Left ventricle myocardium inferior (tissue), 1 donor: ENCODE measurements at regions not wholly inside any gene's neighbourhood (a gene's known extent, or its start where the extent isn't known, plus 50 kb on each side); places are given as distances from the start of the nearest gene placed in this dataset.
"Not testable (repeated sequence)": the region's sequence is repeated elsewhere in the genome, so short reads cannot be mapped to it uniquely, and the experiment has no call there.

ENCODE experiments used
- DNase-seq: peaks from one replicate; pipeline ENCODE4 v3.0.0-alpha.2; 2020
- H3K27ac ChIP-seq: fragments of 200-600 bp; replicated peaks from 2 replicates; pipeline ENCODE4 v1.8.0; 2021
- H3K27me3 ChIP-seq: fragments of 200-600 bp; 2 replicates; pipeline ENCODE4 v1.8.0; 2021; ENCODE audit warnings: low read depth
- H3K36me3 ChIP-seq: fragments of 200-600 bp; 2 replicates; pipeline ENCODE4 v1.8.0; 2021
- H3K4me1 ChIP-seq: fragments of 200-600 bp; 2 replicates; pipeline ENCODE4 v1.8.0; 2021
- H3K4me3 ChIP-seq: fragments of 200-600 bp; 2 replicates; pipeline ENCODE4 v1.8.0; 2021; ENCODE audit warnings: mild to moderate bottlenecking, moderate library complexity
- H3K9me3 ChIP-seq: fragments of 200-600 bp; replicated peaks from 2 replicates; pipeline ENCODE4 v1.8.0; 2021
- CTCF ChIP-seq: fragments of 200-600 bp; IDR thresholded peaks from 2 replicates; pipeline ENCODE4 v1.8.0; 2021; ENCODE audit warnings: antibody characterized with exemption, mild to moderate bottlenecking, borderline replicate concordance
- intact Hi-C: fragments of 100-400 bp; cut with micrococcal nuclease; formaldehyde crosslinking; loops from one replicate; pipeline ENCODE4 v1.11.0; 2022
- donor health status: DM: no; HTN: yes; CAD: no; lungs with severe emphysema.

GRCh38 chr10:65660006-65660405 is 1265.8 kb upstream of the LRRTM3 start:
- Histone ChIP-seq H3K9me3 (peaks cover 36% of the 10 kb centered on the region), H3K27ac (no peak overlapping the region), H3K36me3 (no peaks in the 10 kb centered on the region), H3K4me1 (no peaks in the 10 kb centered on the region), H3K27me3 (no peaks in the 10 kb centered on the region), H3K4me3 (no peak overlapping the region)
- intact Hi-C loops = no loop called here
- DNase-seq = no peak
- TF ChIP-seq CTCF = no peak

- intact Hi-C loops = no loop called here
- Histone ChIP-seq H3K36me3 (no peaks in the 10 kb centered on the region), H3K4me3 (no peak overlapping the region), H3K9me3 (no peaks in the 10 kb centered on the region), H3K4me1 (no peaks in the 10 kb centered on the region), H3K27ac (no peak overlapping the region), H3K27me3 (no peaks in the 10 kb centered on the region)
- no peak for DNase-seq
- TF ChIP-seq CTCF = no peak
These were observed 1255.7 kb upstream of the LRRTM3 start for GRCh38 chr10:65670087-65670486.

- intact Hi-C loops, H3K36me3 ChIP-seq, H3K4me1 ChIP-seq, H3K4me3 ChIP-seq, H3K9me3 ChIP-seq, H3K27me3 ChIP-seq, DNase-seq, H3K27ac ChIP-seq: not testable (repeated sequence)
These were observed 1255.2 kb upstream of the LRRTM3 start for GRCh38 chr10:65670596-65670995.

- H3K4me3 ChIP-seq = no peak overlapping the region
- no peak for DNase-seq
- intact Hi-C loops = no loop called here
These were observed 1250.6 kb upstream of the LRRTM3 start for GRCh38 chr10:65675236-65675635.

GRCh38 chr10:65684896-65685295 is 1240.9 kb upstream of the LRRTM3 start:
- Histone ChIP-seq H3K4me3 (no peak overlapping the region), H3K4me1 (no peaks in the 10 kb centered on the region), H3K27ac (no peak overlapping the region), H3K9me3 (no peaks in the 10 kb centered on the region), H3K27me3 (no peaks in the 10 kb centered on the region), H3K36me3 (no peaks in the 10 kb centered on the region)
- TF ChIP-seq CTCF = no peak
- DNase-seq = no peak
- intact Hi-C loops = no loop called here

More at GRCh38 chr10:65675236-65675635, 1250.6 kb upstream of the LRRTM3 start:
- no peaks in the 10 kb centered on the region for H3K4me1 ChIP-seq
- no peak for TF ChIP-seq CTCF
- H3K36me3 ChIP-seq = no peaks in the 10 kb centered on the region
- no peaks in the 10 kb centered on the region for H3K27me3 ChIP-seq
- H3K9me3 ChIP-seq = no peaks in the 10 kb centered on the region
- H3K27ac ChIP-seq = no peak overlapping the region

GRCh38 chr10:65701168-65701776 is 1224.6 kb upstream of the LRRTM3 start:
- no peak for TF ChIP-seq CTCF

More at GRCh38 chr10:65701168-65701776, 1224.6 kb upstream of the LRRTM3 start:
- no peaks in the 10 kb centered on the region for H3K4me1 ChIP-seq
- H3K27ac ChIP-seq = no peak overlapping the region
- H3K27me3 ChIP-seq = no peaks in the 10 kb centered on the region
- peaks cover 5% of the 10 kb centered on the region for H3K9me3 ChIP-seq
- no peaks in the 10 kb centered on the region for H3K36me3 ChIP-seq
- no peak for DNase-seq
- no peak overlapping the region for H3K4me3 ChIP-seq
- intact Hi-C loops = no loop called here
